Kidney (tissue), 13 donors: ENCODE measurements at regions not wholly inside any gene's neighbourhood (a gene's known extent, or its start where the extent isn't known, plus 50 kb on each side); places are given as distances from the start of the nearest gene placed in this dataset.

Experiments
- DNase-seq, 5 donors: peaks; one replicate each; pipeline ENCODE4 v3.0.0-alpha.2; 2013 to 2020
- FAIRE-seq: peaks from 2 replicates; lab custom pipeline; 2012; peaks lifted over from hg19 to GRCh38; lab: Jason Lieb, UNC
- H3K27ac ChIP-seq, 2 donors: one replicate each; pipeline ENCODE4 v1.7.0; 2013; ENCODE audit warnings: low read depth in 2 of 2, low read length in 2 of 2, inconsistent platforms in 1 of 2
- H3K27me3 ChIP-seq: one replicate; pipeline ENCODE4 v1.7.1; 2013; ENCODE audit warnings: low read length, inconsistent platforms; ENCODE audit not compliant: control insufficient read depth, insufficient read depth
- H3K36me3 ChIP-seq, 3 donors: one replicate each; pipeline versions ENCODE4 v1.7.0 to v1.7.1; 2013; ENCODE audit warnings: low read length in 3 of 3, control low read depth in 1 of 3, inconsistent platforms in 1 of 3; ENCODE audit not compliant: insufficient read depth in 3 of 3, control insufficient read depth in 2 of 3
- H3K4me1 ChIP-seq, 3 donors: one replicate each; pipeline versions ENCODE4 v1.7.0 to v1.7.1; 2013; ENCODE audit warnings: low read length in 3 of 3, inconsistent platforms in 1 of 3, low read depth in 1 of 3; ENCODE audit not compliant: control insufficient read depth in 2 of 3, insufficient read depth in 2 of 3
- H3K4me3 ChIP-seq, 3 donors: one replicate each; pipeline versions ENCODE4 v1.7.0 to v1.8.1; 2013; ENCODE audit warnings: low read length in 3 of 3, control low read depth in 1 of 3, inconsistent platforms in 1 of 3
- H3K9ac ChIP-seq, 3 donors: one replicate each; pipeline versions ENCODE4 v1.7.0 to v1.7.1; 2013; ENCODE audit warnings: low read length in 3 of 3, control low read depth in 1 of 3, inconsistent platforms in 1 of 3
- H3K9me3 ChIP-seq, 3 donors: one replicate each; pipeline versions ENCODE4 v1.7.0 to v1.7.1; 2013; ENCODE audit warnings: low read length in 3 of 3, control low read depth in 1 of 3, inconsistent platforms in 1 of 3; ENCODE audit not compliant: control insufficient read depth in 2 of 3, insufficient read depth in 1 of 3
- CTCF ChIP-seq: IDR thresholded peaks from 3 replicates; pipeline ENCODE4 v1.5.1; 2012; ENCODE audit warnings: mild to moderate bottlenecking, moderate library complexity, borderline replicate concordance; ENCODE audit not compliant: insufficient read depth; ENCODE audit errors: extremely low read depth
- intact Hi-C: fragments of 100-400 bp; cut with DNase I; formaldehyde crosslinking; loops from one replicate; pipeline ENCODE4 v1.11.1; 2022
- donor health status: control.
- donor health status: control.
- donor health status: control.
- donor health status: control.
- donor health status: control.
- donor health status: DM: yes; HTN: yes; CAD: no.
- donor health status: Normal renal cell carcinoma (clear cell type).

DNA sequence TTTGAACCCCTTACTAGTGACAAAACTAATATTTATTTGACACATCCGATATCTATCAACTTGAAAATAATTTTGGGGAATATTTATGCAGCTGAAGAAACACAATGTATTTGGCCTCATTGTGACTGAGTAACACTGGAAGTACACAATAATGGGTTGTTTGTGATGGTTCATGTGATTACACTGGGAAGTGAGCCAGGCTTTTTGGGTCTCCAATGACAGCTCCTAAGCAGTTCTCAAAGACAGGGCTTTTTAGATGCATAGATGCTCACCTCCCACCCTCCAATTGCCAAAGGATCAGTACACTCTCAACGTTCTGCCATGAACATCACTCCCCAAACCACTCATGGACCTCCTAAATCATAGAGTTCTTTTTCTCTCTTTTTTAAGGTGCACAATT, 170.0 kb downstream of the SLC24A2 start:
- Histone ChIP-seq H3K27ac (no peak overlapping the region), H3K4me1 (no peaks in the 10 kb centered on the region), H3K9me3 (no peaks in the 10 kb centered on the region), H3K4me3 (no peak overlapping the region), H3K9ac (no peak overlapping the region), H3K36me3 (no peaks in the 10 kb centered on the region), H3K27me3 (no peaks in the 10 kb centered on the region)
- no peak for FAIRE-seq
- TF ChIP-seq CTCF: no peak
- no peak for DNase-seq
- intact Hi-C loops: no loop called here

DNA sequence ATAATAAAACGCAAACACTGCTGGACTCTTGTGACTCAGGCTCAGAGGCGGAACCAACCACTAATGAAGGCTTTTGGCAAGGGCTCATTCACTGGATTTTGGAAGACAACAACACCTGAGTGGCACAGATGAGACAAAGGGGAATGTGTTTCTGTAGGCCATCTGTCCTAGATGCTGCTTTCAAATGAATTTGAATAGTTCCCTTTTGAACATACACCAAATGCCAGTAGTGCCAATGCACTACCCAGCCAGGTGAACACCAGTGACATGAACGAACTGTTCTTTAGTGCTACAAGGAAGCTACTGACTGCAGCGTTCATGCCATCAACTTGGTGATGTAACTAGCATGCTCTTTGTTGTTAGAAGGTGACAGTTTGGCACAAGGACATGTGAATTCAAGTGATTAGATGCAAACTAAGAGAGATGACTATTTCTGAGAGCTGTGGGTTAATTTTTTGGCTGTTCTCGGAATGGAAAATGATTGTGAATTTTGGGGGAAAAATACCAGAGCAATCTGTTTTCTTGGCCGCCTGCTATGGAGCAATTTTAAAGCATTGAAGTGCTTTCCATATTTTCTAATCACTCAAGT, 173.7 kb downstream of the SLC24A2 start:
- Histone ChIP-seq H3K4me1 (no peaks in the 10 kb centered on the region), H3K9ac (no peak overlapping the region), H3K27ac (no peak overlapping the region), H3K36me3 (no peaks in the 10 kb centered on the region), H3K4me3 (no peak overlapping the region), H3K27me3 (no peaks in the 10 kb centered on the region), H3K9me3 (no peaks in the 10 kb centered on the region)
- intact Hi-C loops: no loop called here
- TF ChIP-seq CTCF: no peak
- FAIRE-seq (no peak), DNase-seq (no peak)

- Histone ChIP-seq H3K36me3 (no peaks in the 10 kb centered on the region), H3K9ac (no peak overlapping the region), H3K4me3 (no peak overlapping the region), H3K27me3 (no peaks in the 10 kb centered on the region), H3K27ac (no peak overlapping the region), H3K4me1 (no peaks in the 10 kb centered on the region), H3K9me3 (no peaks in the 10 kb centered on the region)
- DNase-seq (no peak), FAIRE-seq (no peak)
- intact Hi-C loops: no loop called here
- TF ChIP-seq CTCF: no peak
These were observed 174.5 kb downstream of the SLC24A2 start for GRCh38 chr9:19614294-19614693.

DNA sequence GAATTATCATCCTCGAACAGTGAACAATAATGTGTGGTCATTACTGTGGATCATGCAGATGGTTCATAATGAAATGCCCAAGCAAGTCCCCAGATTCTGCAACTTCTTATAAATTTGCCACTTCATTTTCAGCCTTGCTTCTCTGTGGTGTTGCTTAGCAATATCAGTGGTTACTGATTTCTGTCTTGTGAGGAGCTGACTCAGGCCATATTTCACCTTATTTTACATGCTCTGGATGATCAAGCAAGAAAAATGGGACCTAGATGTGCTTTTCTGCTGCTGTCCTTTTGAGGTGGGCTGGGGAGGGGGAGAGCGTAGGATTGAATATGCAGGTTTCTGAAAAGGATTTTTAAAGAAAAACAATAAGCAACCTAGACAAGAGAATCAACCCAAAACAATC, 188.3 kb downstream of the SLC24A2 start:
- no peak for FAIRE-seq

More for the DNA sequence above, 188.3 kb downstream of the SLC24A2 start:
- no peak for TF ChIP-seq CTCF
- Histone ChIP-seq H3K27me3 (no peaks in the 10 kb centered on the region), H3K4me3 (no peak overlapping the region), H3K9me3 (no peaks in the 10 kb centered on the region), H3K27ac (no peak overlapping the region), H3K36me3 (no peaks in the 10 kb centered on the region), H3K4me1 (no peaks in the 10 kb centered on the region), H3K9ac (no peak overlapping the region)
- intact Hi-C loops: no loop called here
- no peak for DNase-seq
